Gastrocnemius medialis (tissue), 4 donors: ENCODE measurements at regions not wholly inside any gene's neighbourhood (a gene's known extent, or its start where the extent isn't known, plus 50 kb on each side); places are given as distances from the start of the nearest gene placed in this dataset.

Source experiments
- CTCF ChIP-seq, 5 experiments: fragments of 450-650 bp in 3 of 5; fragments of 200-600 bp in 2 of 5; sonication (generic) in 2 of 5; IDR thresholded peaks in 4 of 5; conservative IDR thresholded peaks in 1 of 5; 1 replicate in 4 of 5; 2 replicates in 1 of 5; pipeline ENCODE4 v1.5.1; 2016 to 2019; ENCODE audit warnings: antibody characterized with exemption in 5 of 5, mild to moderate bottlenecking in 3 of 5, moderate library complexity in 3 of 5
- POLR2A ChIP-seq, 2 donors: fragments of 450-650 bp; IDR thresholded peaks; one replicate each; pipeline ENCODE4 v1.6.1; 2017; ENCODE audit warnings: antibody characterized with exemption in 2 of 2, mild to moderate bottlenecking in 2 of 2, moderate library complexity in 2 of 2

GRCh38 chr4:129379429-129379828 lies 283.5 kb downstream of the C4orf33 start:
- TF ChIP-seq CTCF (IDR thresholded peaks at IDR 0.05 in 4 of 5, conservative IDR thresholded peaks at IDR 0.05 in 1 of 5) (no peak), POLR2A (IDR thresholded peaks at IDR 0.05) (no peak)
